ENCODE measurements at regions not wholly inside any gene's neighbourhood (a gene's known extent, or its start where the extent isn't known, plus 50 kb on each side); places are given as distances from the start of the nearest gene placed in this dataset.

GRCh38 chr4:137823007-137823406 lies 290.7 kb upstream of the PCDH18 start:
- TF ChIP-seq CTCF (IDR thresholded peaks at IDR 0.05) (no peak), POLR2AphosphoS5 (IDR thresholded peaks at IDR 0.05; ENCODE audit: low read depth, low read length) (no peak), SIN3A (IDR thresholded peaks at IDR 0.05; ENCODE audit: borderline replicate concordance, insufficient read depth, low read depth, low read length) (no peak)

Measured in Panc1 (cell line).